ENCODE measurements at regions not wholly inside any gene's neighbourhood (a gene's known extent, or its start where the extent isn't known, plus 50 kb on each side); places are given as distances from the start of the nearest gene placed in this dataset.

DNA sequence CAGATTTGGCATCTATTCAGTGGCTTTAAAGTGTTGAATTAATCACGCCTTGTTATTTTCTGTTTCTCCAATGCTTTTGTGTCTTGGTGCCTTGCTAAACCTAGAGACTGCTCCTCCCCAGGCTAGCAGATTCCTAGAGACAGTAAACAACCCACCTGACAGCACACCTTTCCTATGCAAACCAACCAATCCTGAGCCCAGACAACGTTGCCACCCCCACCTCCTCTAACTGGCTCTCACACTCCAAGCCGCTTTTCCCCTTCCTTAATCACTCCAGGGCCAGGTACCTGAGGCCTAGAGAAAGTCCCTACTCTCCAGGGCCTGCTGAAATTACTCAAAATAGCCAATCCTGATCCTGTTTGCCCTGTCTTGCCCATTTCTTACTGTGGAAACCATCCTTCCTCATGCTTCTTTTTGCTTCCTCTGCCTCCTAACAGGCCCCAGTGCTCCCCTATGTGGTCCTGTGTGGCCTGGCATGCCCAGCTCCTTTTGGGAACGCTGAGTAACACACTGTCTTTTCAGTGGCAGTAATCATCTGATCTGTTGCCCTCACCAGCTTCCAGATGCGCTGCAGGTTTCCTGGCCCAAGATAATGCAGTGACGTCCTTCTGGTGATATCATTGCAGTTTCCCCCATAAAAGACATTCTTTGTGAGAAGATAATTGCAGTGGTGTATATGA, 53.4 kb downstream of the GAS1 start:
- DNase-seq (ENCODE audit: extremely low spot score, insufficient read length, low read depth) (no peak), FAIRE-seq (no peak)

- DNase-seq (ENCODE audit: extremely low spot score, insufficient read length, low read depth) (no peak), FAIRE-seq (no peak)
Observed at GRCh38 chr9:86892576-86892975, 54.7 kb downstream of the GAS1 start.

GRCh38 chr9:86891886-86892437, 55.3 kb downstream of the GAS1 start:
- DNase-seq (ENCODE audit: extremely low spot score, insufficient read length, low read depth): no peak
- no peak for FAIRE-seq

DNA sequence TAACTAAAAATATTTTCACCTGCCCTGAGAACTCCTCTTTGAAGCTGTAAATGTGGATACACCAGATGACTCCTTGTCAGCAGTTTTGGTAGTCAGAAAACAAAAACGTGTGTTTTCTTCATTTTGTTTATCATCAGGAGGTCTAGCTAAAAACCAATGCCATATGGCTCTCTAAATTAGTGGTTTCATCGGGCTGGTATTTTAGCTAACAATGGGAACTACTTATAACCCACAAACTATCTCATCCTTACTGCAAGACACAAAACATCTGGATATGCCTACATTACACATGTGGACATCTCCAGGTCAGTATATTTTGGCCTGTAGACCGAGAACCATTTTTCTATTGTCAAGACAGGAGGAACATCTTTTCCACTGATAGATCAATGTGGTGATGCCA, 56.2 kb downstream of the GAS1 start:
- DNase-seq (ENCODE audit: extremely low spot score, insufficient read length, low read depth) (no peak), FAIRE-seq (no peak)

GRCh38 chr9:86885232-86885631, 62.1 kb downstream of the GAS1 start:
- FAIRE-seq (no peak), DNase-seq (ENCODE audit: extremely low spot score, insufficient read length, low read depth) (no peak)

DNA sequence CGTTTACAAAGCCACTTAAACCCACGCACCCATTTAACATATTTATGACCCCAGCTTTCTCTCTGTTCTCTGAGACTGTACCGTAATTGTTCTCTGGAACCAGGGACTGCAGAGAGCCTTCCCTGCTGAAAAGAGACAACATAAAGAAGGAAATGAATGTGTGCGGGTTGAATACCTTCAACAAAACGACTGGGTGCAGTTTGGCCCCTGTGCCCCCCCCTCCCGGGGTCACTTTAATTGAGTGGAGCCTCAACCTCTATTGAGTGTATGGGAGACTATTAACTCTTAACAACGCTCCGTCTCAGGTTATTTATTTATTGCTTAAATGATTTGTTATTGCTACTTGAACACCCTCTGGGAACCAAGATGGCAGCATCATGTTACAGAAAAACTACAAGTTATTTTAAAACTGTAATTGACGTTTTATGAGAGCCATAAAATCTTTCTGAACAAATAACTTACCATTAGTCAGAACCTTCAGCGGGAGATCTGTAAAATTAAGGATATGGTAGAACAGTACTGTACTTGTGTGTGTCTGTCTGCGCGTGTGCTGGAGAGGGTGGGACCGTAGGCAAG, 70.6 kb downstream of the GAS1 start:
- DNase-seq (ENCODE audit: extremely low spot score, insufficient read length, low read depth) (no peak), FAIRE-seq (no peak)

GRCh38 chr9:86868616-86869015, 78.7 kb downstream of the GAS1 start:
- DNase-seq (ENCODE audit: extremely low spot score, insufficient read length, low read depth) (no peak), FAIRE-seq (no peak)

- FAIRE-seq (no peak), DNase-seq (ENCODE audit: extremely low spot score, insufficient read length, low read depth) (no peak)
Observed at GRCh38 chr9:86867804-86868313, 79.4 kb downstream of the GAS1 start.

DNA sequence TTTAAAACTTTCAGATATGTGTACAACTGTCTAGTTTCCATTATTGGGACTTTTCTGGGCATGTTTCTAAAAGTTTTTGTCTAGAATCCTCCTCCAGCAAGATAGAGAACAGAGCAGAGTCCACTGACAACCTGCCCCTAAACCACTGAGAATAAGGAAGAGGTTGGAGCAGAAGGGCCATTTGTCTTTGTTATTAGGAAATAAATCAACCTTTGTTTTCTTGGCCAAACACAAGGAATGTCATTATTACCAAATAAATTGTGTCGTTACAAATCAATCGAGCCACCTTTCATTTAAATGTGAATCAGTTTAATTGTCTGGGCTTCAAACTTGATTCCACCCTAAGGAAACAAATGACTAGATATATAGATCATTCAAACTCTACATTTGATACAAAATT, 81.4 kb downstream of the GAS1 start:
- FAIRE-seq: no peak
- no peak for DNase-seq (ENCODE audit: extremely low spot score, insufficient read length, low read depth)

DNA sequence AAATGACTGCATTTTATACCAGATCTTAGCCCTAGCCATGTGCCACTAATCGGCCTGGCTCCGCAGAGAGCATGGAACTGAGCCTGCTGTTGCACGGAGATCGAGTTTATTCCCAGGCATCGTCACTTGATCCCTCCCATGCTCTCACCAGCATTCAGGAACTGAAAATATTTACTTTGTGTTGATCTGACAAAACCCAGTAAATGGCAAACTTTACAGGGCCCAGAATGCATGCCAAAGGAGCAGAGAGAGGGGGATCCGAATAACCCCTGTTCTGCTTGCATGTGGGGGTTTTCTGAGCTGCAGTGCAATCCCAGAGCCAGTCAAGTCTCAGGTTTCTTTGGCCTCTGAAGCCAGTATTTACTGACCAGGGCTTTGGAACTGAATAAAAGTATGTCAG, 87.3 kb downstream of the GAS1 start:
- no peak for FAIRE-seq

DNA sequence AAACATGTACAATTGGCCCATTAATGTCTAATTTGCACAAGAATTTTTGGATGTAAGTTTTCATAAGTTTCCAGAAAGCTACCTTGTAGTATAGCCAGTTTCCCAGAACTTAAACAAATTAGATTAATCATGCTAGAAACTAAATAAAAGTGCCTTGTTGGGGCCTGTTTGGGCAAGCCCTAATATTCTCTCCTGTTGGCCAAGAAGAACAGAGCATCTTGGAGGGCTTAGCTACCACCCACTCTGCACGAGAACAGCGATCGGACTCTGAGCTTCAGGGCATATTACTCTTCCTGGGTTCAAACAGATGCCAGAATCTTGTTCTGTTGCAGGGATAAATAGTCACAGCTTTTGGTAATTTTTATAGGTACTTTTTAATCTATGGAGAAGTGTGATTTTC, 88.2 kb downstream of the GAS1 start:
- DNase-seq (ENCODE audit: extremely low spot score, insufficient read length, low read depth) (no peak), FAIRE-seq (no peak)

More for the DNA sequence above, 87.3 kb downstream of the GAS1 start:
- no peak for DNase-seq (ENCODE audit: extremely low spot score, insufficient read length, low read depth)

DNA sequence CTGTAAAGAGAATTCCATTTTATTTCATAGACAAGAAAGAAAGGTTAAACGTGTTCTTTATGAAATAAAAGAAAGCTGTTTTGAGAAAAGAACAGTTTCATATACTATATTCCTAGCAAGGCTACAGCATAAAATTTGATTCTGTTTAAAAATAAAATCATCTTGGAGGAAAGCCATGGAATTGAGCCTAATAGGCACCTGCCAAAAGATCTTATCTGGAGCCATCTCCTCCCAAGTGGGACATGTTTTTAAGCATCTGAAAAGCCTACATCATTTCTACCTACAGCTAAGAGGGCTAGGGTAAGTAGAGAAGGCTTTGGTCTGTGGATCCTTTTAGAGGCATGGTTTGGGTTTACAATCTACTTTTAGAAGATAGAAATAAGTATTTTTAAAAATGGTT, 89.3 kb downstream of the GAS1 start:
- DNase-seq (ENCODE audit: extremely low spot score, insufficient read length, low read depth) (no peak), FAIRE-seq (no peak)

GRCh38 chr9:86856259-86856658, 91.0 kb downstream of the GAS1 start:
- FAIRE-seq (no peak), DNase-seq (ENCODE audit: extremely low spot score, insufficient read length, low read depth) (no peak)

GRCh38 chr9:86854898-86855523, 92.3 kb downstream of the GAS1 start:
- FAIRE-seq: no peak
- DNase-seq (ENCODE audit: extremely low spot score, insufficient read length, low read depth): no peak

GRCh38 chr9:86846656-86847055, 100.7 kb downstream of the GAS1 start:
- DNase-seq (ENCODE audit: extremely low spot score, insufficient read length, low read depth) (no peak), FAIRE-seq (no peak)

DNA sequence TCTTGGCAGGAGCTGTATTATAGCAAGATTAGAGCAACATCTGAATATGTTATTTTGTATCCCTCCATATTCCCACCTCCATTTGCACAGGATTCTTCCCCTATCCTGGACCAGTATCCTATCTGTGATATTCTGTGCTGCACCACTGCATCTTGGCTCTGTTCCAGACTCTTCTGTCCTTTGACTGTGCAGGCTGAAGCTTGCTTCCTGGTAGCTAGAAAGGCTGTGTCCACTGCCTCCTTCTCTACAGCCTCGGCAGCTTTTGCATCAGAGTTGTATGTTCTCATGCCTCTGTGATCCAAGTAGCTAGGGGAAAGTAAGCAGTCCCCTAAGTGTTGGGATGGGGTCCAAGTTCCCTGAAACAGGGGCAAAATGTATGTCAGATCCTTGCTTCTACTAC, 104.1 kb downstream of the GAS1 start:
- FAIRE-seq: no peak
- DNase-seq (ENCODE audit: extremely low spot score, insufficient read length, low read depth): no peak

DNA sequence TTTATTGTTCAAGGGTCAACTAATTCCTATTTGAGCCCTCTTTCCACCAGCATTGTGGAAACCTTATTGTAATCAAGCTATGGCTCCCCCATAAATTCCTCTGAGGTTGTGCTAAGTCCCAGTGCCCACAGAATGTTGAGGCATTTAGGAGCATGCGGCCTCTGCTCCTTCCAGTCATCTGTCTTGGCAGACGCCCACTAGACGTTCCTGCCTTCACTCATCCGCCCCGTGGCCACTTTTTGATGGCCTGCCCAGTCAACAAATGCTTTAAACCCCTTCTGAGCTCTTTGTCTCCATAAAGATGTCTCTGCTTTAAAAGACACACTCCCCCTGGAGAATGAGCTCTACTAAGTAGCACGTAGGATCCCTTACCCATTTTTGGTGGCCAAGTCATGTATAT, 104.7 kb downstream of the GAS1 start:
- no peak for DNase-seq (ENCODE audit: extremely low spot score, insufficient read length, low read depth)
- no peak for FAIRE-seq

DNA sequence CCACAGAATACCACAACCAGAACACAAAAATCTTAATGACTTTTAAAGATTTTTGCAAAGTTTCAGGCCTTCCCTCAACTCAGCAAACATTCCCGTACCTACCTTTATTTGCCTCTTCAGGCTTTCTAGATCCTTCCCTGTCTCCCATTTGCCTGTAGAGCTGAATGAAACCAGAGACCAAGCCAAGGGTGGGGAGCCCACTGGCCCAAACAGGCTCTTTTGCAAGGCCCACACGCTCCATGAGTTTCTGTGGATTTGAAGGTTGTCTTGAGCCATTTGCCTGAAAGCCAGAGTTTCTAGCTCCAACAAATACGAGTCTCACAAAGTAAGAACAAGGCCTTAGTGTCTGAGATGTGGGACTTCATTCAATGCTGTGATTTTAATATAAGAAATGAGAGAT, 107.8 kb downstream of the GAS1 start:
- no peak for FAIRE-seq
- DNase-seq (ENCODE audit: extremely low spot score, insufficient read length, low read depth): no peak

DNA sequence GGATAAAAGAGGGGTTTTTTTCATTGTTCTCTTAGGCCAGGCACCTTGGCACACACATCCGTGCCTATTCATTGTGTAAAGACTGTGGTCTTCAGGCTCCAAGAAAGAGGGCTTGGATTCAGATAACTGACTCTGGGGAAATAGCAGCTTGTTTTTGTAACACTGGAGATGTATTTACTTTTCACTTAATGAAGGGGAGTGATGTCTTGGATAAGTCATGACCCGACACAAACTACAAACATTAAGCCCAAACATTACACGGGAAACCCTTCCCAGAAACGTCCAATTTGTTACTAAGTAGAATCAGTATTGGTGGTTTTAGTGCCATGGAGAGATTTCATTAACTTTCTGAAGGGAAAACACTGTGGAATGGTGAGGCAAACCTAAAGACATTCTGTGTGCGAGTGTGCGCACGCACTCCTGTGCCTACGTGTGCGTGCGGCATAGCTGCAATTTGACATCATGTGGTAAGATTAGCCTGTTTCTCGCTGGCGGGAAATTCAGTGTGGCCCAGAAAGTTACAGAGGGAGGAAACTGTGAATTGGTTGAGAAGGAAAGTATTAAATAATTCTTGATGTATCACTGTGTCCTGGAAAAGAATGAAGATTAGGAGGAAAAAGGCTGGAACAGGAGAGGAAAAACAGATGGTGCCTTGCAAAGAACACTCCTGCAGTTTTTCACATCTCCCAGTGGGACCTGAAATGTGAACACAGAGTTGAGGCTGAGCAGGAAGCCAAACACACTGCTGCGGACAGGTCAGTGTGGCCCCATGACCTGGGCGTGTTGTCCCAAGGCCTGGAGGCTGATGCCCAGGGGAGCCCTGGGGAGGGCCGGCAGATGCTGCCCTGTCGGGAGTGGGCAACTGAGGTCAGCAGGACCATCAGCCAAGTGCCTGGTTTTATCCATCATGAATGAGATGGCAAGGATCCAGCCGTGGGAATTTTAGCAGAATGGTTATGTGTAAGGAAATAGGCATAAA, 108.5 kb downstream of the GAS1 start:
- no peak for FAIRE-seq

DNA sequence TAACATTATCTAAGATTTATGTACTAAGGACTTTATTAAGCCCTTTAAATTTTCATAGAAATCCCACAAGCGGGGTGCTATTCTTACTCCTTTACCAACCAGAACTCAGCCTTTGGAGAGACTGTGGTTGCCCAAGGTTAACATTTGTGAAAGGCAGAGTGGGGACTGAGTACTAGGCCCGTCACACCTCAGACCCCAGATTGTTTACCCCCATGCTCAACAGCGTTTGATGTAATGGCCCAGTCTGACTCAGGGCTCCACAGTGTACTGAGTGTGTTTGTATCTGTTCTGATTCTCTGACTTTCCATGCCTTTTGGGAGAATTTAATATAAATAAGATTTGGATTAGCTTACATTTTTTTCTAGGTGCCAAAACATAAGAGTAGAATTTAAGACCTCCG, 110.0 kb downstream of the GAS1 start:
- no peak for FAIRE-seq

More for the DNA sequence above, 108.5 kb downstream of the GAS1 start:
- DNase-seq (ENCODE audit: extremely low spot score, insufficient read length, low read depth): no peak

More for the DNA sequence above, 110.0 kb downstream of the GAS1 start:
- DNase-seq (ENCODE audit: extremely low spot score, insufficient read length, low read depth): no peak

All from GM18507 (cell line).